PC-9 (cell line): ENCODE measurements at regions not wholly inside any gene's neighbourhood (a gene's known extent, or its start where the extent isn't known, plus 50 kb on each side); places are given as distances from the start of the nearest gene placed in this dataset.

ENCODE experiments used
- CTCF ChIP-seq: fragments of 200-600 bp; sonication (generic); conservative IDR thresholded peaks from 2 replicates; pipeline ENCODE4 v1.6.1; 2017; ENCODE audit warnings: mixed run types, antibody characterized with exemption, mild to moderate bottlenecking, moderate library complexity
- EZH2 ChIP-seq: fragments of 200-600 bp; sonication (generic); IDR thresholded peaks from 2 replicates; pipeline ENCODE4 v1.8.0; 2017; ENCODE audit warnings: antibody characterized with exemption, low read depth

GRCh38 chr11:128181088-128181480 lies 406.3 kb downstream of the ETS1 start:
- TF ChIP-seq CTCF (no peak), EZH2 (no peak)
